ENCODE measurements at regions not wholly inside any gene's neighbourhood (a gene's known extent, or its start where the extent isn't known, plus 50 kb on each side); places are given as distances from the start of the nearest gene placed in this dataset.

DNA sequence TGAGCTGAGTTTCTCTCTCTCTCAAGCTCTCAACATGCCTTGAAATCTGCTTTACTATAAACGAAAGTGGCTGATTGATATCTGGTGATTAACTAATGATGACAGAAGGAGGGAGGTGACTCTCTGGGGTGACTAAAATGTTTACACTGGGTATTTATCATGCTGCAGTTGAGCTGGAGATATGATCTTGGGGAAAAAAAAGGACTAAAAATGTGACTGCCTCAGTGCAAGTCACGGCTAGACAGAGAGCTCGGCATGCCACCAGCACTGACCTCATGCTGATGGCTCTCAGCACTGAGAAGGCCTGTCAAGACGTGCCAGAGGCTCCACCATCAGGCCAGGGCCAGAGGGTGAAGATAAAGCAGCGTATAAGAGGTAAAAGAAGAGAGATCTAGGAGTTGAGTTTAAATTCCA lies 103.1 kb upstream of the SPACA1 start:
- Histone ChIP-seq H3K36me3 (ENCODE audit: insufficient read depth, low read length) (no peaks in the 10 kb centered on the region), H3K9me3 (ENCODE audit: low read depth, low read length) (no peaks in the 10 kb centered on the region), H3K4me3 (no peak overlapping the region), H3K9ac (ENCODE audit: insufficient read length) (no peak overlapping the region), H3K27ac (no peak overlapping the region)
- DNase-seq (ENCODE audit: low read depth, low spot score): no peak
- no peak for TF ChIP-seq POLR2AphosphoS5 (IDR thresholded peaks at IDR 0.05; ENCODE audit: borderline replicate concordance, low read depth, low read length)

- no peak overlapping the region for H3K4me3 ChIP-seq
- no peak for TF ChIP-seq FOXP2 (optimal IDR thresholded peaks at IDR 0.05; ENCODE audit: control extremely low read depth, extremely low read length, insufficient read depth)
- no peak for TF ChIP-seq POLR2AphosphoS5 (IDR thresholded peaks at IDR 0.05; ENCODE audit: borderline replicate concordance, low read depth, low read length)
- TF ChIP-seq EZH2 (IDR thresholded peaks at IDR 0.05): no peak
- H3K27ac ChIP-seq: no peak overlapping the region
- H3K36me3 ChIP-seq (ENCODE audit: insufficient read depth, low read length): no peaks in the 10 kb centered on the region
- H3K9me3 ChIP-seq (ENCODE audit: low read depth, low read length): no peaks in the 10 kb centered on the region
- no peak overlapping the region for H3K9ac ChIP-seq (ENCODE audit: insufficient read length)
- no peak for DNase-seq (ENCODE audit: low read depth, low spot score)
Observed at GRCh38 chr6:87943191-87943590, 104.5 kb upstream of the SPACA1 start.

GRCh38 chr6:87941556-87942358 lies 105.9 kb upstream of the SPACA1 start:
- DNase-seq (ENCODE audit: low read depth, low spot score): no peak
- Histone ChIP-seq H3K4me3 (no peak overlapping the region), H3K9me3 (ENCODE audit: low read depth, low read length) (no peaks in the 10 kb centered on the region), H3K9ac (ENCODE audit: insufficient read length) (no peak overlapping the region), H3K27ac (no peak overlapping the region), H3K36me3 (ENCODE audit: insufficient read depth, low read length) (no peaks in the 10 kb centered on the region)
- TF ChIP-seq EZH2 (IDR thresholded peaks at IDR 0.05): no peak
- TF ChIP-seq FOXP2 (optimal IDR thresholded peaks at IDR 0.05; ENCODE audit: control extremely low read depth, extremely low read length, insufficient read depth): no peak
- no peak for TF ChIP-seq POLR2AphosphoS5 (IDR thresholded peaks at IDR 0.05; ENCODE audit: borderline replicate concordance, low read depth, low read length)

- Histone ChIP-seq H3K36me3 (ENCODE audit: insufficient read depth, low read length) (no peaks in the 10 kb centered on the region), H3K27ac (no peak overlapping the region), H3K9ac (ENCODE audit: insufficient read length) (no peak overlapping the region), H3K4me3 (no peak overlapping the region), H3K9me3 (ENCODE audit: low read depth, low read length) (no peaks in the 10 kb centered on the region)
- DNase-seq (ENCODE audit: low read depth, low spot score): no peak
- TF ChIP-seq POLR2AphosphoS5 (IDR thresholded peaks at IDR 0.05; ENCODE audit: borderline replicate concordance, low read depth, low read length) (no peak), FOXP2 (optimal IDR thresholded peaks at IDR 0.05; ENCODE audit: control extremely low read depth, extremely low read length, insufficient read depth) (no peak), EZH2 (IDR thresholded peaks at IDR 0.05) (no peak)
Observed at GRCh38 chr6:87939776-87940175, 107.9 kb upstream of the SPACA1 start.

DNA sequence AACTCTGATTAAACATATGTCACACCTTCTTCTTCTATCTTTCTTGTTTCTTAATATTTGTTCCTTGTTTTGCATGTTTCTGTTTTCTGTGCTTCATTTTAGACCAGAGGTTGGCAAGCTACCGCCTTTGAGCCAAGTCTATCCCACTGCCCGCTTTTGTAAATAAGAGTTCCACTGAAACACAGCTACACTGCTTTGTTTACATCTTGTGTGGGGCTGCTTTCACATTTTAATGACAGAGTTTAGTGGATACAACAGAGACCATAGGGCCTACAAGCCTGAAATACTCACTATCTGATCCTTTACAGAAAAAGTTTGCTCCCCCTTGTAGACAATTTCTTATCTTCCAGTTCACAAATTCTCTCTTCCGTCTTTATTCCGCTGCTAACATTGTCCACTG lies 109.4 kb upstream of the SPACA1 start:
- no peak for DNase-seq (ENCODE audit: low read depth, low spot score)
- Histone ChIP-seq H3K27ac (no peak overlapping the region), H3K9me3 (ENCODE audit: low read depth, low read length) (no peaks in the 10 kb centered on the region), H3K36me3 (ENCODE audit: insufficient read depth, low read length) (no peaks in the 10 kb centered on the region), H3K9ac (ENCODE audit: insufficient read length) (no peak overlapping the region), H3K4me3 (no peak overlapping the region)
- TF ChIP-seq FOXP2 (optimal IDR thresholded peaks at IDR 0.05; ENCODE audit: control extremely low read depth, extremely low read length, insufficient read depth): no peak
- TF ChIP-seq POLR2AphosphoS5 (IDR thresholded peaks at IDR 0.05; ENCODE audit: borderline replicate concordance, low read depth, low read length): no peak
- TF ChIP-seq EZH2 (IDR thresholded peaks at IDR 0.05): no peak

DNA sequence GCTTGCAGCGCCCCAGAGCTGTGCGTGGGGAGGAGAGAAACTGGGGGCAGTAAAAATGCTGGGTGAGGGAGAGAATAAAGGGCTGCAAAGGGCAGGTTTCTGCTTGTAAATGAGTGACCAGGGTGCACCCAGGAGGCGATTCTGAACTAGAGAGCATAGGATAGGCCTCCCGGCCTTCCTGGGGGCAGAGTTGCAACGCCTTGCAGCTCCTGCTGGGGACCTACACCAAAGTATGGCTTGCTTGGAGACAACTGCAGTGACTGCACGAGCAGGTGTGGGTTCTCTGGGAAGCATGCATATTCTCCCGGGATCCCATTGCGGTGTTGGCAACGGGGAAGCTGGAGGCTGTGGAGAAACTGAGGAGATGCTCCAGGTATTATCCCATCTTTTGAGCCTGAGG lies 111.6 kb upstream of the SPACA1 start:
- no peaks in the 10 kb centered on the region for H3K9me3 ChIP-seq (ENCODE audit: low read depth, low read length)
- DNase-seq (ENCODE audit: low read depth, low spot score): no peak
- H3K27ac ChIP-seq: no peak overlapping the region
- no peak overlapping the region for H3K4me3 ChIP-seq
- H3K9ac ChIP-seq (ENCODE audit: insufficient read length): no peak overlapping the region
- TF ChIP-seq EZH2 (IDR thresholded peaks at IDR 0.05) (no peak), POLR2AphosphoS5 (IDR thresholded peaks at IDR 0.05; ENCODE audit: borderline replicate concordance, low read depth, low read length) (no peak), FOXP2 (optimal IDR thresholded peaks at IDR 0.05; ENCODE audit: control extremely low read depth, extremely low read length, insufficient read depth) (no peak)
- H3K36me3 ChIP-seq (ENCODE audit: insufficient read depth, low read length): no peaks in the 10 kb centered on the region

DNA sequence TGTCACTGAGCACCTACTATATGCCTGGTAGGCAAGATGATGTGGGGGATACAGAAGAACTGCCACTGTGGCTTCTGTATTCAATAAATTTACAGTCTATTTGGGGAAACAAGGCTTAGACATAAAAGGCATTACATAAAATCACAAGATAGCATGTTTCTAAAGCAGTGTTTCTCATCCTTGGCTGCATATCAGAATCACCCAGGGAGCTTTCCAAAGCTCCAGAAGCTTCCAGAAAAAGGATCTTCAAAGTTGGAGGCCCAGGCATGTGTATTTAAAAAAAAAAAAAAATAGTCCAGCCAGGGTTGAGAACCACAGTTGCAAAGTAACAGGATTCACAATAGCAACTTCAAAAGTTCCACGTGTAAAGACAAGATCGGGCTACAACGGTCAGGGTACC lies 112.4 kb upstream of the SPACA1 start:
- no peak overlapping the region for H3K9ac ChIP-seq (ENCODE audit: insufficient read length)
- no peaks in the 10 kb centered on the region for H3K36me3 ChIP-seq (ENCODE audit: insufficient read depth, low read length)
- H3K4me3 ChIP-seq: no peak overlapping the region
- no peak overlapping the region for H3K27ac ChIP-seq
- no peak for TF ChIP-seq EZH2 (IDR thresholded peaks at IDR 0.05)
- no peak for TF ChIP-seq FOXP2 (optimal IDR thresholded peaks at IDR 0.05; ENCODE audit: control extremely low read depth, extremely low read length, insufficient read depth)
- no peak for TF ChIP-seq POLR2AphosphoS5 (IDR thresholded peaks at IDR 0.05; ENCODE audit: borderline replicate concordance, low read depth, low read length)
- DNase-seq (ENCODE audit: low read depth, low spot score): no peak
- no peaks in the 10 kb centered on the region for H3K9me3 ChIP-seq (ENCODE audit: low read depth, low read length)

GRCh38 chr6:87932361-87932760 lies 115.3 kb upstream of the SPACA1 start:
- Histone ChIP-seq H3K4me3 (no peak overlapping the region), H3K9me3 (ENCODE audit: low read depth, low read length) (no peaks in the 10 kb centered on the region), H3K9ac (ENCODE audit: insufficient read length) (no peak overlapping the region), H3K27ac (no peak overlapping the region), H3K36me3 (ENCODE audit: insufficient read depth, low read length) (no peaks in the 10 kb centered on the region)
- TF ChIP-seq FOXP2 (optimal IDR thresholded peaks at IDR 0.05; ENCODE audit: control extremely low read depth, extremely low read length, insufficient read depth): no peak
- TF ChIP-seq EZH2 (IDR thresholded peaks at IDR 0.05): no peak
- no peak for TF ChIP-seq POLR2AphosphoS5 (IDR thresholded peaks at IDR 0.05; ENCODE audit: borderline replicate concordance, low read depth, low read length)
- no peak for DNase-seq (ENCODE audit: low read depth, low spot score)

- no peak overlapping the region for H3K9ac ChIP-seq (ENCODE audit: insufficient read length)
- no peak overlapping the region for H3K27ac ChIP-seq
Observed at GRCh38 chr6:87929843-87930288, 117.8 kb upstream of the SPACA1 start.

More at GRCh38 chr6:87929843-87930288, 117.8 kb upstream of the SPACA1 start:
- peak; percentile 42 for DNase-seq (ENCODE audit: low read depth, low spot score)
- H3K4me3 ChIP-seq: no peak overlapping the region
- no peak for TF ChIP-seq FOXP2 (optimal IDR thresholded peaks at IDR 0.05; ENCODE audit: control extremely low read depth, extremely low read length, insufficient read depth)
- no peak for TF ChIP-seq EZH2 (IDR thresholded peaks at IDR 0.05)
- TF ChIP-seq POLR2AphosphoS5 (IDR thresholded peaks at IDR 0.05; ENCODE audit: borderline replicate concordance, low read depth, low read length): no peak
- H3K36me3 ChIP-seq (ENCODE audit: insufficient read depth, low read length): no peaks in the 10 kb centered on the region
- no peaks in the 10 kb centered on the region for H3K9me3 ChIP-seq (ENCODE audit: low read depth, low read length)

All from SK-N-MC (cell line).